OCI-LY7 (cell line): ENCODE measurements at regions not wholly inside any gene's neighbourhood (a gene's known extent, or its start where the extent isn't known, plus 50 kb on each side); places are given as distances from the start of the nearest gene placed in this dataset.
A peak's percentile ranks its signal among the peaks of the same experiment; 100 is the strongest.

ENCODE experiments used
- BruUV-seq: library from RNA; stranded (reverse); fragments of 400-500 nt; replicated peaks from 2 replicates; lab custom pipeline; 2021; lab: Mats Ljungman, UMichigan
- CTCF ChIA-PET: fragments of 300-600 bp; sonication (Branson Sonifier 250); formaldehyde crosslinking; loops from one replicate; lab custom pipeline; 2022; ENCODE audit warnings: antibody characterized with exemption; ENCODE audit not compliant: unreplicated experiment; lab: Charles Lee
- POLR2A ChIA-PET: fragments of 300-600 bp; sonication (Branson Sonifier 250); formaldehyde crosslinking; loops from one replicate; lab custom pipeline; 2022; ENCODE audit warnings: antibody characterized with exemption; lab: Charles Lee
- DNase-seq: peaks from one replicate; pipeline ENCODE4 v3.0.0-alpha.2; 2015; ENCODE audit warnings: low spot score
- H2AFZ ChIP-seq: fragments of 200-600 bp; sonication (generic), shearing (Covaris generic); 2 replicates; pipeline ENCODE4 v1.6.1; 2014; ENCODE audit warnings: mild to moderate bottlenecking, antibody characterized with exemption, low read length, moderate library complexity
- H3K27ac ChIP-seq: fragments of 200-600 bp; sonication (generic); 2 replicates; pipeline ENCODE4 v1.5.1; 2014; ENCODE audit warnings: mixed run types, low read depth, mild to moderate bottlenecking, moderate library complexity, low read length, inconsistent platforms; ENCODE audit not compliant: poor library complexity, severe bottlenecking
- H3K36me3 ChIP-seq: fragments of 200-600 bp; sonication (generic); 2 replicates; pipeline ENCODE4 v1.6.1; 2014; ENCODE audit warnings: mild to moderate bottlenecking, antibody characterized with exemption, low read length, moderate library complexity, mixed read lengths; ENCODE audit not compliant: insufficient read depth
- H3K4me1 ChIP-seq: fragments of 200-600 bp; sonication (generic); 2 replicates; pipeline ENCODE4 v1.5.1; 2014; ENCODE audit warnings: mild to moderate bottlenecking, low read length; ENCODE audit not compliant: insufficient read depth, poor library complexity, severe bottlenecking
- H3K4me2 ChIP-seq: fragments of 200-600 bp; sonication (generic); 2 replicates; pipeline ENCODE4 v1.6.1; 2014; ENCODE audit warnings: mild to moderate bottlenecking, low read length
- H3K4me3 ChIP-seq: fragments of 200-600 bp; sonication (generic); 2 replicates; pipeline ENCODE4 v1.5.1; 2014; ENCODE audit warnings: mild to moderate bottlenecking, low read depth, low read length; ENCODE audit not compliant: poor library complexity, severe bottlenecking
- H3K79me2 ChIP-seq: fragments of 200-600 bp; sonication (generic); 2 replicates; pipeline ENCODE4 v1.6.1; 2016; ENCODE audit warnings: low read depth, mild to moderate bottlenecking, low read length, moderate library complexity, mixed read lengths; ENCODE audit not compliant: insufficient read depth
- H3K9me2 ChIP-seq: fragments of 200-600 bp; sonication (generic); 2 replicates; pipeline ENCODE4 v1.6.1; 2016; ENCODE audit warnings: mild to moderate bottlenecking, low read length, mixed read lengths; ENCODE audit not compliant: insufficient read depth
- H3K9me3 ChIP-seq: fragments of 200-600 bp; sonication (generic); 2 replicates; pipeline ENCODE4 v1.6.1; 2014; ENCODE audit warnings: mild to moderate bottlenecking, mixed run types, low read length, mixed read lengths
- H4K20me1 ChIP-seq: fragments of 200-600 bp; sonication (generic); 2 replicates; pipeline ENCODE4 v1.6.1; 2014; ENCODE audit warnings: mild to moderate bottlenecking, antibody characterized with exemption, low read length, moderate library complexity, mixed read lengths; ENCODE audit not compliant: insufficient read depth
- CTCF ChIP-seq: fragments of 200-600 bp; sonication (generic); conservative IDR thresholded peaks from 2 replicates; pipeline ENCODE4 v1.5.1; 2014; ENCODE audit warnings: mild to moderate bottlenecking, antibody characterized with exemption, low read length, moderate library complexity, mixed read lengths
- EZH2phosphoT487 ChIP-seq: fragments of 200-600 bp; sonication (generic); IDR thresholded peaks from 2 replicates; pipeline ENCODE4 v1.6.1; 2018; ENCODE audit warnings: low read depth, borderline replicate concordance, mild to moderate bottlenecking, mixed run types, antibody characterized with exemption, low read length, moderate library complexity, mixed read lengths
- intact Hi-C: fragments of 100-400 bp; cut with micrococcal nuclease; formaldehyde crosslinking; loops from one replicate; pipeline ENCODE4 v1.10.0; 2022; ENCODE audit not compliant: unreplicated experiment

DNA sequence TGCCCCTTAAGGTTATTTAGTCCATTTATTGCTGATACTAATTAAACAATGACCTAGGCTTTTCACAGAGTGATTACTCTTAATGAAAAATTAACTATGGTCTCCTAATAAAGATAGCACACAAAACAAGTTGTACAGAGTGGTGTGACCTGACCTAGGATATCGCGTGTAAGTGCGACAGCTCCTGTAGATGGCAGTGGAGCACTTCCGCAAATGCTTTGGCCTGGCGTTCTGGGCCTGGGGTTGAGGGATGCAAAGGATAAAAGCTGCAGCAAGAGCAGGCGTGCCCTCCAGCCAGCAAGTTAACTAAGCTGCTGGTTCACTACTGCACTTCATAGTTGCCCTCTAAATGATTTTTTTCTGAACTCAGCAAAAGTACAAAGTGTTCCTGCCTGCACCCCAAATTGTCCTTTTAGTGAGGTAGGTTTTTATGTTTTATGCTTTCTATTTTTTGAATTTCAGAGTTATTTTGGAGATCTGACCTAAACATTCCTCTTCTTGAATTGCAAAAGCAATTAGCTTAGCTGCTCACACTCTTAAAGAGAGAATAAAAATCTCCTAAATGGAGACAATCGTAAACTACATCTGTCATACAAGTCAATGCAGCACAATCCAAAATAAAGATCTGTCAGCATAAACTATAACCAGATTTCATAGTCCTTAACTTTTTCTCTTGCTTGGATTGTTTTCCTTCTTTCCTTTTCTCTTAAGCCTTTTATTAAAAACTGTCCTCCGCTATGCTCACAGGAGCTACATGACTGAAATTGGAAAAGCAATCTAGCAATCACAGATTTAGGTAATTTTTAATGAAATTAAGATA lies 379.6 kb downstream of the LRIG3 start:
- CTCF ChIA-PET, result no interaction called here

DNA sequence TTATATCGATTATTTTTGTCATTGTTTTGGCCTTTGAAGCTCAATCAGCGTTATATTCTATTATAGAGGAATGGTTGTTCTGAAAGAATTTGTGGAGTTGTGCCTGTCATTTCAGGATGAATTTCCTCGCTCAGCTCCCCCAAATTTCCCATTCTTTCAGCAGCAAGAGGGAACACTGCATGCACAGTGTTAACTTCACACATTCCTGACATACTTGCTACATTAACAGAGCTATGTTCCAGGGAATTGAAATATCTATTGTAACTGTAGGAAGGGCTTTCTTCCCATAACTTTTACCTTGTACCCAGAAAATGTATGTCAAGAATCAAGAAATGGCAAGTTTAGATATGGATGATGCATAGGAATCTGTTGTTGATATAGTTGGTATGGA lies 379.0 kb downstream of the LRIG3 start:
- no peak for TF ChIP-seq EZH2phosphoT487
- TF ChIP-seq CTCF, result no peak
- Histone ChIP-seq H3K27ac (no peak overlapping the region), H3K9me3 (no peaks in the 10 kb centered on the region), H4K20me1 (no peaks in the 10 kb centered on the region), H3K79me2 (no peaks in the 10 kb centered on the region), H2AFZ (no peak overlapping the region), H3K4me3 (no peak overlapping the region), H3K4me2 (no peak overlapping the region), H3K36me3 (no peaks in the 10 kb centered on the region), H3K4me1 (no peaks in the 10 kb centered on the region), H3K9me2 (no peaks in the 10 kb centered on the region)
- BruUV-seq, result no TSS peak
- no peak for DNase-seq
- ChIA-PET CTCF (no interaction called here), POLR2A (interaction anchor here (0.7 kb wide), 1 partner anchor 547 kb away, joined by 3 read pairs; no protein-coding TSS in a partner anchor)
- intact Hi-C loops, result no loop called here

More for the DNA sequence above, 379.6 kb downstream of the LRIG3 start:
- intact Hi-C loops, result no loop called here
- peak; percentile 45 for DNase-seq
- H3K9me2 ChIP-seq, result no peaks in the 10 kb centered on the region
- no peaks in the 10 kb centered on the region for H3K9me3 ChIP-seq
- no TSS peak for BruUV-seq
- H2AFZ ChIP-seq, result no peak overlapping the region
- no peak overlapping the region for H3K27ac ChIP-seq
- no peak overlapping the region for H3K4me2 ChIP-seq
- H4K20me1 ChIP-seq, result no peaks in the 10 kb centered on the region
- TF ChIP-seq CTCF (peak; percentile 77), EZH2phosphoT487 (no peak)
- H3K4me3 ChIP-seq, result no peak overlapping the region
- no peaks in the 10 kb centered on the region for H3K79me2 ChIP-seq
- POLR2A ChIA-PET, result interaction anchor here (0.7 kb wide), 1 partner anchor 40 kb away, joined by 4 read pairs; no protein-coding TSS in a partner anchor
- no peaks in the 10 kb centered on the region for H3K4me1 ChIP-seq
- no peaks in the 10 kb centered on the region for H3K36me3 ChIP-seq

DNA sequence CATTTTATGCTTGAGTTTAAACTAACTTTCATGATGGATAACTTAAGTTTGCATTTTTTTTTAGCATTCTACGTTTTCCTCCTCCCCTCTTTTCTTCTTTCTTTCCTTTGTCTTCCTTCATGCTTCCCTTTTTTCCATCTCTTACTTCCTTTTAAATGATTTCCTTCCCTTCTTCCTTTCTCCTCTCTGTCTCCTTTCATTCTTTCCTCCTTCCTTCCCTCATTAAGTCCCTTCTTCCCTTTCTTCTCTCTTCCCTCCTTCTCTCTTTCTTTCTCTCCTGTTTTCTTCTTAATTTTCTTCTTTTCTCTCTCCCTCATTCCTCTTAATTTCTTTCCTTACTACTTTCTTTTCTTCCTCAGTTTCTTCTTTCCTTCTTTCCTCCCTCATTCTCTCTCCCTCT lies 376.0 kb downstream of the LRIG3 start:
- BruUV-seq, result no TSS peak
- H3K4me3 ChIP-seq, result no peak overlapping the region
- no peak overlapping the region for H3K27ac ChIP-seq
- no peak overlapping the region for H3K4me2 ChIP-seq
- no peaks in the 10 kb centered on the region for H3K9me2 ChIP-seq
- no peaks in the 10 kb centered on the region for H3K9me3 ChIP-seq
- H3K79me2 ChIP-seq, result no peaks in the 10 kb centered on the region
- no peak overlapping the region for H2AFZ ChIP-seq
- ChIA-PET POLR2A (no interaction called here), CTCF (no interaction called here)
- TF ChIP-seq CTCF, result no peak
- TF ChIP-seq EZH2phosphoT487, result no peak
- H3K4me1 ChIP-seq, result no peaks in the 10 kb centered on the region
- no peak for DNase-seq
- H4K20me1 ChIP-seq, result no peaks in the 10 kb centered on the region
- intact Hi-C loops, result no loop called here
- H3K36me3 ChIP-seq, result no peaks in the 10 kb centered on the region
